Hepatocyte (in vitro differentiated cells): ENCODE measurements at regions not wholly inside any gene's neighbourhood (a gene's known extent, or its start where the extent isn't known, plus 50 kb on each side); places are given as distances from the start of the nearest gene placed in this dataset.

ENCODE experiments used
- DNase-seq: peaks from one replicate; pipeline ENCODE4 v3.0.0-alpha.2; 2016; ENCODE audit warnings: low spot score
- H2AFZ ChIP-seq: fragments of 200-600 bp; sonication (generic); 2 replicates; pipeline ENCODE4 v1.6.0; 2016; ENCODE audit warnings: antibody characterized with exemption, mild to moderate bottlenecking
- H3K27ac ChIP-seq: fragments of 200-600 bp; sonication (generic); 2 replicates; pipeline ENCODE4 v1.5.1; 2016; ENCODE audit warnings: mild to moderate bottlenecking
- H3K27me3 ChIP-seq: fragments of 200-600 bp; sonication (generic); 2 replicates; pipeline ENCODE4 v1.6.1; 2016
- H3K36me3 ChIP-seq: fragments of 200-600 bp; sonication (generic); replicated peaks from 2 replicates; pipeline ENCODE4 v1.5.1; 2016; ENCODE audit warnings: low read depth; ENCODE audit not compliant: insufficient read depth
- H3K4me1 ChIP-seq: fragments of 200-600 bp; sonication (generic); 2 replicates; pipeline ENCODE4 v1.5.1; 2016; ENCODE audit warnings: mild to moderate bottlenecking, moderate library complexity; ENCODE audit not compliant: insufficient read depth
- H3K4me2 ChIP-seq: fragments of 200-600 bp; sonication (generic); 2 replicates; pipeline ENCODE4 v1.6.0; 2016
- H3K4me3 ChIP-seq: fragments of 200-600 bp; sonication (generic); 2 replicates; pipeline ENCODE4 v1.5.1; 2016; ENCODE audit warnings: mild to moderate bottlenecking
- H3K79me2 ChIP-seq: fragments of 200-600 bp; sonication (generic); 2 replicates; pipeline ENCODE4 v1.6.0; 2017; ENCODE audit warnings: mild to moderate bottlenecking
- H3K9me2 ChIP-seq: fragments of 200-600 bp; sonication (generic); replicated peaks from 2 replicates; pipeline ENCODE4 v1.6.0; 2017; ENCODE audit warnings: mild to moderate bottlenecking; ENCODE audit not compliant: insufficient read depth
- H3K9me3 ChIP-seq: fragments of 200-600 bp; sonication (generic); 2 replicates; pipeline ENCODE4 v1.5.1; 2016; ENCODE audit warnings: low read depth, mild to moderate bottlenecking
- H4K20me1 ChIP-seq: fragments of 200-600 bp; sonication (generic); 2 replicates; pipeline ENCODE4 v1.6.0; 2016; ENCODE audit warnings: mild to moderate bottlenecking; ENCODE audit not compliant: insufficient read depth, poor library complexity, severe bottlenecking
- CTCF ChIP-seq: fragments of 200-600 bp; sonication (generic); IDR thresholded peaks from 2 replicates; pipeline ENCODE4 v1.5.1; 2016; ENCODE audit warnings: antibody characterized with exemption, mild to moderate bottlenecking; ENCODE audit not compliant: poor library complexity
- EZH2 ChIP-seq: fragments of 200-600 bp; sonication (generic); IDR thresholded peaks from 2 replicates; pipeline ENCODE4 v1.6.1; 2016; ENCODE audit warnings: antibody characterized with exemption, mild to moderate bottlenecking, borderline replicate concordance
- EZH2phosphoT487 ChIP-seq: fragments of 200-600 bp; sonication (generic); IDR thresholded peaks from one replicate; pipeline ENCODE4 v1.6.1; 2018; ENCODE audit warnings: antibody characterized with exemption, mild to moderate bottlenecking, low read depth, moderate library complexity; ENCODE audit not compliant: unreplicated experiment, severe bottlenecking
- WGBS: methylation state at CpG from one replicate; pipeline ENCODE4 v1.1.6; 2016; ENCODE audit warnings: low lambda C conversion rate; ENCODE audit errors: missing lambda C conversion rate; 5-methylcytosine and 5-hydroxymethylcytosine counted together

DNA sequence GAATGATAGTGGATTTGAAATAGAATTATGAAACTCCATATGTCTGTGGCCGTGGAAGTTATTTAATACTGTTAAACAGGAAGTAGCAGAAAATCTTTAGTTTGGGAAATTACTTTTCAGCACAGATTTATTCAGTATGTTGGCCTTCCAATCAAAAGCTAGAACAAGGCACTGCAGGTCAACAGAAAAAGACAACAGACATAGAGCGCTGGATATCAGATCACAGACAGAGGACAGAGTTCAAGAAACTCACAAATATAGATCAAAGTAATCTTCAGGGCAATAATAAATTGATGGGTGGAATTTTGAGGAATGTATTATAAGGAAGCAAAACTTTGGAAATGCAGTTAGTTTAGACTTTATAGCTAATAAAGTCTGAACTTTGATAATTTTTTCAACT lies 159.5 kb upstream of the TMCO5A start:
- H3K27ac ChIP-seq = no peak overlapping the region
- no peak overlapping the region for H2AFZ ChIP-seq
- no peaks in the 10 kb centered on the region for H3K36me3 ChIP-seq
- H3K27me3 ChIP-seq = no peaks in the 10 kb centered on the region
- no peaks in the 10 kb centered on the region for H3K79me2 ChIP-seq
- TF ChIP-seq EZH2 (no peak), CTCF (no peak), EZH2phosphoT487 (no peak)
- H4K20me1 ChIP-seq = no peaks in the 10 kb centered on the region
- H3K9me2 ChIP-seq = no peaks in the 10 kb centered on the region
- H3K9me3 ChIP-seq = no peaks in the 10 kb centered on the region
- no peak overlapping the region for H3K4me3 ChIP-seq
- DNase-seq = no peak
- 75% methylated on average over 2 of the region's 2 CpGs for WGBS
- H3K4me2 ChIP-seq = no peak overlapping the region
- no peaks in the 10 kb centered on the region for H3K4me1 ChIP-seq

GRCh38 chr15:37777006-37777405 lies 157.4 kb upstream of the TMCO5A start:
- no peak for DNase-seq
- H3K79me2 ChIP-seq = no peaks in the 10 kb centered on the region
- H2AFZ ChIP-seq = no peak overlapping the region
- H3K36me3 ChIP-seq = no peaks in the 10 kb centered on the region
- no peaks in the 10 kb centered on the region for H3K9me3 ChIP-seq
- no peak for TF ChIP-seq EZH2
- H3K27me3 ChIP-seq = no peaks in the 10 kb centered on the region
- no peak overlapping the region for H3K4me2 ChIP-seq
- H3K9me2 ChIP-seq = no peaks in the 10 kb centered on the region
- H3K4me3 ChIP-seq = no peak overlapping the region
- WGBS = 78% methylated on average over 3 of the region's 3 CpGs
- no peaks in the 10 kb centered on the region for H4K20me1 ChIP-seq
- H3K4me1 ChIP-seq = no peaks in the 10 kb centered on the region
- H3K27ac ChIP-seq = no peak overlapping the region

- H2AFZ ChIP-seq = no peak overlapping the region
- no peak for TF ChIP-seq EZH2
- no peak overlapping the region for H3K4me3 ChIP-seq
- H3K9me2 ChIP-seq = no peaks in the 10 kb centered on the region
- no peak for DNase-seq
- H3K36me3 ChIP-seq = no peaks in the 10 kb centered on the region
- no peaks in the 10 kb centered on the region for H4K20me1 ChIP-seq
- no peak overlapping the region for H3K4me2 ChIP-seq
- H3K4me1 ChIP-seq = no peaks in the 10 kb centered on the region
- H3K27ac ChIP-seq = no peak overlapping the region
- no peaks in the 10 kb centered on the region for H3K9me3 ChIP-seq
- 92% methylated on average over 2 of the region's 2 CpGs for WGBS
- H3K27me3 ChIP-seq = no peaks in the 10 kb centered on the region
- H3K79me2 ChIP-seq = no peaks in the 10 kb centered on the region
Measured at GRCh38 chr15:37783290-37783689, 151.2 kb upstream of the TMCO5A start.

DNA sequence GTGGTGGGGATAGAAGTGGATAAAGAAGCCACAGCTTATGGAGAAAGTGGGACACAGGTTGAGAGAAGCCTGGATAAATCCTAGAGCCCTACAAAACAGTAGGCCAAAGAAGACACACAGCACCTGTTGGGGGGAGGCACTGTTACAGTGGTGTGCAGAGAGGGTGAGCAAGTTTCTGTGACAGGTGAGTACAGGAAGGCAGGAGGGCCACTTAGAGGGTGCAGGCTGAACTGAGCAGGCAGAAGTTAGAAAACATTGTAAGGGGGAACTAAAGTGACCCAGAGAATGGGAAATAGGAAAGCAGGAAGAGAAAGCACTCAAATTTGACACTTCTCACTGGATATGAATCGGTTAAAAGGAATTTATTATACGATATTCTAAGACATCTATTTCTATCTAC lies 146.1 kb upstream of the TMCO5A start:
- Histone ChIP-seq H3K9me2 (no peaks in the 10 kb centered on the region), H4K20me1 (no peaks in the 10 kb centered on the region), H3K79me2 (no peaks in the 10 kb centered on the region), H3K4me2 (no peak overlapping the region), H3K4me3 (no peak overlapping the region), H2AFZ (no peak overlapping the region), H3K9me3 (no peaks in the 10 kb centered on the region), H3K4me1 (no peaks in the 10 kb centered on the region), H3K27ac (no peak overlapping the region), H3K27me3 (no peaks in the 10 kb centered on the region), H3K36me3 (no peaks in the 10 kb centered on the region)
- TF ChIP-seq EZH2 = no peak
- TF ChIP-seq EZH2phosphoT487 = no peak
- TF ChIP-seq CTCF = no peak
- no peak for DNase-seq
- 89% methylated on average over 2 of the region's 2 CpGs for WGBS
